Right atrium auricular region (tissue), 2 donors: ENCODE measurements at regions not wholly inside any gene's neighbourhood (a gene's known extent, or its start where the extent isn't known, plus 50 kb on each side); places are given as distances from the start of the nearest gene placed in this dataset.

ENCODE experiments used
- DNase-seq: peaks from one replicate; pipeline ENCODE4 v3.0.0-alpha.2; 2019; ENCODE audit warnings: low spot score
- H3K27ac ChIP-seq, 2 donors: fragments of 200-600 bp; sonication (generic); 1 replicate in 1 of 2; 2 replicates in 1 of 2; pipeline ENCODE4 v1.5.1; 2016 to 2019
- H3K27me3 ChIP-seq, 2 donors: fragments of 200-600 bp; sonication (generic); one replicate each; pipeline versions ENCODE4 v1.5.1 to v1.6.0; 2017 to 2019
- H3K36me3 ChIP-seq: fragments of 200-600 bp; sonication (generic); one replicate; pipeline ENCODE4 v1.5.1; 2016
- H3K4me1 ChIP-seq, 2 donors: fragments of 200-600 bp; sonication (generic); one replicate each; pipeline versions ENCODE4 v1.5.1 to v1.6.0; 2017 to 2019
- H3K4me3 ChIP-seq, 2 donors: fragments of 200-600 bp; sonication (generic); 1 replicate in 1 of 2; 2 replicates in 1 of 2; pipeline ENCODE4 v1.5.1; 2017 to 2019; ENCODE audit warnings: mild to moderate bottlenecking in 1 of 2, moderate library complexity in 1 of 2
- H3K9me3 ChIP-seq, 2 donors: fragments of 200-600 bp; sonication (generic); one replicate each; pipeline ENCODE4 v1.5.1; 2019
- TF ChIP-seq, protein P1 (sequence below), 2 donors: fragments of 200-600 bp; sonication (generic); IDR thresholded peaks; one replicate each; pipeline ENCODE4 v1.5.1; 2019; ENCODE audit warnings: antibody characterized with exemption in 2 of 2

- H3K27me3 ChIP-seq, result no peaks in the 10 kb centered on the region
- no peak overlapping the region for H3K27ac ChIP-seq
- H3K36me3 ChIP-seq, result no peaks in the 10 kb centered on the region
- TF ChIP-seq, protein P1, sequence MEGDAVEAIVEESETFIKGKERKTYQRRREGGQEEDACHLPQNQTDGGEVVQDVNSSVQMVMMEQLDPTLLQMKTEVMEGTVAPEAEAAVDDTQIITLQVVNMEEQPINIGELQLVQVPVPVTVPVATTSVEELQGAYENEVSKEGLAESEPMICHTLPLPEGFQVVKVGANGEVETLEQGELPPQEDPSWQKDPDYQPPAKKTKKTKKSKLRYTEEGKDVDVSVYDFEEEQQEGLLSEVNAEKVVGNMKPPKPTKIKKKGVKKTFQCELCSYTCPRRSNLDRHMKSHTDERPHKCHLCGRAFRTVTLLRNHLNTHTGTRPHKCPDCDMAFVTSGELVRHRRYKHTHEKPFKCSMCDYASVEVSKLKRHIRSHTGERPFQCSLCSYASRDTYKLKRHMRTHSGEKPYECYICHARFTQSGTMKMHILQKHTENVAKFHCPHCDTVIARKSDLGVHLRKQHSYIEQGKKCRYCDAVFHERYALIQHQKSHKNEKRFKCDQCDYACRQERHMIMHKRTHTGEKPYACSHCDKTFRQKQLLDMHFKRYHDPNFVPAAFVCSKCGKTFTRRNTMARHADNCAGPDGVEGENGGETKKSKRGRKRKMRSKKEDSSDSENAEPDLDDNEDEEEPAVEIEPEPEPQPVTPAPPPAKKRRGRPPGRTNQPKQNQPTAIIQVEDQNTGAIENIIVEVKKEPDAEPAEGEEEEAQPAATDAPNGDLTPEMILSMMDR (IDR thresholded peaks at IDR 0.05), result no peak
- H3K4me1 ChIP-seq, result no peaks in the 10 kb centered on the region
- DNase-seq, result no peak
- H3K4me3 ChIP-seq, result no peak overlapping the region
- H3K9me3 ChIP-seq, result peaks cover 0 to 8% of the 10 kb centered on the region in 2 donors
These were observed 169.7 kb upstream of the PTPRK start for GRCh38 chr6:128690063-128690462.

DNA sequence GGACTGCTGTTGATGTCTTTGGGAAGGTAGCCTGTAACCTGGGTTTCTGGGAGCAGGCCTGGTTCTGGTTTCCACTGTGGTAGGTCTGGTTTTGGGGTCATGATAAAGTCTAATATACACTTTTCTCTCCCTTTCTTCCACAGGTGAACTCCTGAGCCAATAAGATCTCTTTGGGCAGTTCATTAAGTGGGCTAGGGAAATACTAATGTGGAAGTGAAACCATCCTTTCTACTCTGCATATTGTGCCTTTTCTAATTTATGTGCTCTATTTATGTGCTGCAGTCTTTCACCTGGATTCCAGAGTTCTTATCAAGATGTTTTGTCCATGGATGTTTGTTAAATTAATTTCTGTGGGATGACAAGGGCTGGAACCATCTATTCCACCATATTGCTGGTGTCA, 165.7 kb upstream of the PTPRK start:
- no peak overlapping the region for H3K4me3 ChIP-seq
- H3K27me3 ChIP-seq, result no peaks in the 10 kb centered on the region
- H3K27ac ChIP-seq, result no peak overlapping the region
- H3K9me3 ChIP-seq, result peaks cover 0 to 13% of the 10 kb centered on the region in 2 donors
- TF ChIP-seq, protein P1 (IDR thresholded peaks at IDR 0.05), result no peak
- no peaks in the 10 kb centered on the region for H3K4me1 ChIP-seq
- H3K36me3 ChIP-seq, result no peaks in the 10 kb centered on the region
- no peak for DNase-seq

GRCh38 chr6:128676456-128676855, 156.1 kb upstream of the PTPRK start:
- H3K4me3 ChIP-seq, result no peak overlapping the region

DNA sequence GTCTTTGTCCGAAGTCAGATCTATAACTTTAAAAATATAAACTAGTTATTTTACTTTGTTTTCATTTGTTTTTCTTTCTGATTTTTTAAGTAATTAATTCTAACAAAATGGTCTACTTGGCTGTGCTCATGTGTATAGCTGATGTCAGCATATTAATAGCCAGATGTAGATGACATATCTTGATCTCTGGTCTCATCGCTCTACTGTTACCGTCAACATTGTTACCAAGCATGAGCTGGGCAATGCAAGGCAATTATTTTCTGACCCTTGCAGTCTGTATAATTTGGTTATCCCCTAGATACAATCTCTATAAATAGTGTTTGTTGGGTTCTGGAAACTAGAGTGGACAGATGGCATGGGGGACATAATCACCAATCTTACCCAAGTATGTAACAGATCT, 151.6 kb upstream of the PTPRK start:
- Histone ChIP-seq H3K4me1 (peaks cover 0 to 2% of the 10 kb centered on the region in 2 donors), H3K27ac (no peak overlapping the region), H3K36me3 (no peaks in the 10 kb centered on the region), H3K27me3 (no peaks in the 10 kb centered on the region), H3K9me3 (no peaks in the 10 kb centered on the region), H3K4me3 (no peak overlapping the region)
- no peak for DNase-seq
- TF ChIP-seq, protein P1 (IDR thresholded peaks at IDR 0.05), result no peak

More at GRCh38 chr6:128676456-128676855, 156.1 kb upstream of the PTPRK start:
- Histone ChIP-seq H3K27me3 (no peaks in the 10 kb centered on the region), H3K4me1 (no peaks in the 10 kb centered on the region), H3K36me3 (no peaks in the 10 kb centered on the region), H3K9me3 (no peaks in the 10 kb centered on the region), H3K27ac (no peak overlapping the region)
- TF ChIP-seq, protein P1 (IDR thresholded peaks at IDR 0.05), result no peak
- DNase-seq, result no peak

- Histone ChIP-seq H3K4me3 (no peak overlapping the region), H3K36me3 (no peaks in the 10 kb centered on the region), H3K4me1 (peaks cover 0 to 7% of the 10 kb centered on the region in 2 donors), H3K27me3 (no peaks in the 10 kb centered on the region), H3K27ac (peak overlapping the region in 1 of 2 donors; percentile 26), H3K9me3 (no peaks in the 10 kb centered on the region)
- DNase-seq, result no peak
- TF ChIP-seq, protein P1 (IDR thresholded peaks at IDR 0.05), result no peak
These were observed 147.0 kb upstream of the PTPRK start for GRCh38 chr6:128667339-128667858.

- no peak for DNase-seq
- Histone ChIP-seq H3K4me3 (no peak overlapping the region), H3K27ac (peak overlapping the region in 1 of 2 donors; percentile 26), H3K36me3 (no peaks in the 10 kb centered on the region), H3K4me1 (peaks cover 0 to 7% of the 10 kb centered on the region in 2 donors), H3K27me3 (no peaks in the 10 kb centered on the region), H3K9me3 (no peaks in the 10 kb centered on the region)
- TF ChIP-seq, protein P1 (IDR thresholded peaks at IDR 0.05), result no peak
These were observed 146.0 kb upstream of the PTPRK start for GRCh38 chr6:128666405-128666804.
